DND-41 (cell line): ENCODE measurements at regions not wholly inside any gene's neighbourhood (a gene's known extent, or its start where the extent isn't known, plus 50 kb on each side); places are given as distances from the start of the nearest gene placed in this dataset.

Experiments used
- ATAC-seq: fragments of 200-7000 bp; cut with Tn5 transposase; 3 replicates; pipeline ENCODE4 v1.9.1; 2021; ENCODE audit warnings: low read depth; ENCODE audit not compliant: insufficient read depth
- DNase-seq: peaks from one replicate; pipeline ENCODE4 v3.0.0-alpha.2; 2020
- H2AFZ ChIP-seq: 2 replicates; pipeline ENCODE4 v1.6.0; 2012; ENCODE audit warnings: low read depth, low read length
- H3K27ac ChIP-seq: 2 replicates; pipeline ENCODE4 v1.5.1; 2012; ENCODE audit warnings: low read length, inconsistent platforms
- H3K27me3 ChIP-seq: fragments of 200-600 bp; sonication (generic); 2 replicates; pipeline ENCODE4 v1.6.0; 2012; ENCODE audit warnings: low read length, mild to moderate bottlenecking, inconsistent platforms; ENCODE audit not compliant: insufficient read depth, poor library complexity
- H3K36me3 ChIP-seq: 2 replicates; pipeline ENCODE4 v1.5.1; 2012; ENCODE audit warnings: low read length, inconsistent platforms; ENCODE audit not compliant: insufficient read depth
- H3K4me1 ChIP-seq: 2 replicates; pipeline ENCODE4 v1.5.1; 2012; ENCODE audit warnings: mild to moderate bottlenecking, low read length; ENCODE audit not compliant: insufficient read depth
- H3K4me2 ChIP-seq: 2 replicates; pipeline ENCODE4 v1.6.0; 2012; ENCODE audit warnings: mild to moderate bottlenecking, moderate library complexity, low read length, inconsistent platforms; ENCODE audit not compliant: insufficient read depth
- H3K4me3 ChIP-seq, 2 experiments: fragments of 200-600 bp in 1 of 2; shearing (Covaris generic) in 1 of 2; 2 replicates each; pipeline ENCODE4 v1.5.1; 2012 to 2016; ENCODE audit warnings: inconsistent platforms in 2 of 2, low read length in 2 of 2, mild to moderate bottlenecking in 2 of 2, low read depth in 1 of 2, moderate library complexity in 1 of 2
- H3K79me2 ChIP-seq: 2 replicates; pipeline ENCODE4 v1.6.0; 2012; ENCODE audit warnings: low read length, inconsistent platforms; ENCODE audit not compliant: insufficient read depth
- H3K9ac ChIP-seq: 2 replicates; pipeline ENCODE4 v1.6.0; 2012; ENCODE audit warnings: low read depth, mild to moderate bottlenecking, inconsistent platforms, low read length, moderate library complexity
- H3K9me3 ChIP-seq: 2 replicates; pipeline ENCODE4 v1.5.1; 2012; ENCODE audit warnings: low read length, moderate library complexity, mild to moderate bottlenecking, inconsistent platforms; ENCODE audit not compliant: insufficient read depth, severe bottlenecking
- H4K20me1 ChIP-seq: 2 replicates; pipeline ENCODE4 v1.6.0; 2012; ENCODE audit warnings: low read length; ENCODE audit not compliant: insufficient read depth
- EZH2 ChIP-seq: IDR thresholded peaks from 3 replicates; pipeline ENCODE4 v1.6.1; 2012; ENCODE audit warnings: borderline replicate concordance, low read depth, mild to moderate bottlenecking, moderate library complexity, low read length, inconsistent platforms; ENCODE audit not compliant: severe bottlenecking
- TF ChIP-seq, protein P1 (sequence below): IDR thresholded peaks from 2 replicates; pipeline ENCODE4 v1.5.1; 2012; ENCODE audit warnings: borderline replicate concordance, low read length, moderate library complexity, mild to moderate bottlenecking; ENCODE audit not compliant: poor library complexity, severe bottlenecking; ENCODE audit errors: extremely low read depth

GRCh38 chr5:149438711-149439132 lies 59.6 kb upstream of the IL17B start:
- Histone ChIP-seq H3K4me2 (no peak overlapping the region), H3K9me3 (no peaks in the 10 kb centered on the region), H3K4me1 (no peaks in the 10 kb centered on the region), H3K4me3 (no peak overlapping the region), H2AFZ (no peak overlapping the region), H3K9ac (no peak overlapping the region), H3K27me3 (no peaks in the 10 kb centered on the region), H3K27ac (no peak overlapping the region), H3K79me2 (no peaks in the 10 kb centered on the region), H3K36me3 (no peaks in the 10 kb centered on the region), H4K20me1 (no peaks in the 10 kb centered on the region; the same call in 1 of the 2 replicates)
- ATAC-seq (no peak), DNase-seq (no peak)
- TF ChIP-seq, protein P1, sequence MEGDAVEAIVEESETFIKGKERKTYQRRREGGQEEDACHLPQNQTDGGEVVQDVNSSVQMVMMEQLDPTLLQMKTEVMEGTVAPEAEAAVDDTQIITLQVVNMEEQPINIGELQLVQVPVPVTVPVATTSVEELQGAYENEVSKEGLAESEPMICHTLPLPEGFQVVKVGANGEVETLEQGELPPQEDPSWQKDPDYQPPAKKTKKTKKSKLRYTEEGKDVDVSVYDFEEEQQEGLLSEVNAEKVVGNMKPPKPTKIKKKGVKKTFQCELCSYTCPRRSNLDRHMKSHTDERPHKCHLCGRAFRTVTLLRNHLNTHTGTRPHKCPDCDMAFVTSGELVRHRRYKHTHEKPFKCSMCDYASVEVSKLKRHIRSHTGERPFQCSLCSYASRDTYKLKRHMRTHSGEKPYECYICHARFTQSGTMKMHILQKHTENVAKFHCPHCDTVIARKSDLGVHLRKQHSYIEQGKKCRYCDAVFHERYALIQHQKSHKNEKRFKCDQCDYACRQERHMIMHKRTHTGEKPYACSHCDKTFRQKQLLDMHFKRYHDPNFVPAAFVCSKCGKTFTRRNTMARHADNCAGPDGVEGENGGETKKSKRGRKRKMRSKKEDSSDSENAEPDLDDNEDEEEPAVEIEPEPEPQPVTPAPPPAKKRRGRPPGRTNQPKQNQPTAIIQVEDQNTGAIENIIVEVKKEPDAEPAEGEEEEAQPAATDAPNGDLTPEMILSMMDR: no peak
- TF ChIP-seq EZH2: no peak

DNA sequence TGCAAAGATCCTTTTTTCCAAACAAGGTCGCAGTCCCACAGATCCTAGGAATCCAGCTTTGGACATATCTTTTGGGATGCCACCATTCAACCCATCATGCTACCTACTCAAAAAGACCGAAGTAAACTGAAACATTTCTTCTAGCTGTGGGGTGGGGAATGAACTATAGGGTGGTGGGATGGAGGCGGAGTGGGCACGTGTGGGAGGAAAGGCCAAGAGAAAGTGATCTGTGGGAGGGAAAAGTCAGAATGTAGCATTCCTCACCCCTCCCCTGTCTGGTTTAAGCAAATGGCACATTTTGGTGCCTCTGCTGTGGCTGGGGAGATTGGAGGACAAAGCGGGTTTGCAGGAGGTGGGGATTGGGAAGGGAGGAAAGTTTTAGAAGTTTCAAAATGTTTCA lies 59.2 kb upstream of the IL17B start:
- H3K27ac ChIP-seq: no peak overlapping the region

GRCh38 chr5:149437391-149438040 lies 58.4 kb upstream of the IL17B start:
- ATAC-seq (no peak), DNase-seq (no peak)
- Histone ChIP-seq H3K4me2 (no peak overlapping the region), H3K9me3 (no peaks in the 10 kb centered on the region), H3K4me1 (no peaks in the 10 kb centered on the region), H2AFZ (no peak overlapping the region), H4K20me1 (no peaks in the 10 kb centered on the region), H3K9ac (no peak overlapping the region), H3K4me3 (no peak overlapping the region), H3K36me3 (no peaks in the 10 kb centered on the region), H3K27me3 (no peaks in the 10 kb centered on the region), H3K79me2 (no peaks in the 10 kb centered on the region), H3K27ac (no peak overlapping the region)
- no peak for TF ChIP-seq EZH2
- TF ChIP-seq, protein P1: no peak

More for the DNA sequence above, 59.2 kb upstream of the IL17B start:
- TF ChIP-seq, protein P1: no peak
- no peak for TF ChIP-seq EZH2
- Histone ChIP-seq H3K9ac (no peak overlapping the region), H3K27me3 (no peaks in the 10 kb centered on the region), H3K9me3 (no peaks in the 10 kb centered on the region), H3K36me3 (no peaks in the 10 kb centered on the region), H3K4me2 (no peak overlapping the region), H3K79me2 (no peaks in the 10 kb centered on the region), H4K20me1 (no peaks in the 10 kb centered on the region; the same call in 1 of the 2 replicates), H3K4me3 (no peak overlapping the region), H2AFZ (no peak overlapping the region), H3K4me1 (no peaks in the 10 kb centered on the region)
- ATAC-seq: no peak
- DNase-seq: no peak
